ENCODE measurements at regions not wholly inside any gene's neighbourhood (a gene's known extent, or its start where the extent isn't known, plus 50 kb on each side); places are given as distances from the start of the nearest gene placed in this dataset.
"Not testable (repeated sequence)": the region's sequence is repeated elsewhere in the genome, so short reads cannot be mapped to it uniquely, and the experiment has no call there.

DNA sequence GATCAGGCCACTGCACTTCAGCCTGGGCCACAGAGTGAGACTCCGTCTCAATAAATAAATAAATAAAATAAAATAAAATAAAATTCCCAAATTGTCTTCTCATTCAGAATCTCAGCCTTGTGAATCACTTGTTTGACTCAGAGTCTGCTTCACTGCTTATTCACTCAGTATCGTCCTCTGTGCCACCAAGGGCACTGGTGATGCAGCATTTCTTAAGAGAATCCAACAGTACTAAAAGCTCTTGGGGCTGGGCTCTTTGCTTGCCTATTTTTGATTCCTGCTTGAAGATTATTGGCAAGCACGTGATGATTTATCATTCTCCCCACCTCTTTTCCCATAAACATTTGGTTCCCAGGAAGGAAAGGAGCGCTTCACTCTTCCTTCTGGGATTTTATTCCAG is 54.8 kb upstream of the HMGB1 start:
- no peak for TF ChIP-seq FOXA1 (IDR thresholded peaks at IDR 0.05)
- no peak for TF ChIP-seq TARDBP (IDR thresholded peaks at IDR 0.05)
- TF ChIP-seq SUZ12 (IDR thresholded peaks at IDR 0.05), result no peak
- no peak for TF ChIP-seq SP1 (IDR thresholded peaks at IDR 0.05)
- TF ChIP-seq HDGF (IDR thresholded peaks at IDR 0.05; ENCODE audit: borderline replicate concordance), result no peak
- no peak for TF ChIP-seq FOXK2 (IDR thresholded peaks at IDR 0.05)
- no peak for TF ChIP-seq CTBP1 (IDR thresholded peaks at IDR 0.05; ENCODE audit: borderline replicate concordance)
- TF ChIP-seq ARNT (IDR thresholded peaks at IDR 0.05), result no peak
- no peak for TF ChIP-seq NFRKB (IDR thresholded peaks at IDR 0.05)
- TF ChIP-seq ELF4 (IDR thresholded peaks at IDR 0.05), result no peak
- no peak for TF ChIP-seq L3MBTL2 (conservative IDR thresholded peaks at IDR 0.05)
- TF ChIP-seq, protein P1, sequence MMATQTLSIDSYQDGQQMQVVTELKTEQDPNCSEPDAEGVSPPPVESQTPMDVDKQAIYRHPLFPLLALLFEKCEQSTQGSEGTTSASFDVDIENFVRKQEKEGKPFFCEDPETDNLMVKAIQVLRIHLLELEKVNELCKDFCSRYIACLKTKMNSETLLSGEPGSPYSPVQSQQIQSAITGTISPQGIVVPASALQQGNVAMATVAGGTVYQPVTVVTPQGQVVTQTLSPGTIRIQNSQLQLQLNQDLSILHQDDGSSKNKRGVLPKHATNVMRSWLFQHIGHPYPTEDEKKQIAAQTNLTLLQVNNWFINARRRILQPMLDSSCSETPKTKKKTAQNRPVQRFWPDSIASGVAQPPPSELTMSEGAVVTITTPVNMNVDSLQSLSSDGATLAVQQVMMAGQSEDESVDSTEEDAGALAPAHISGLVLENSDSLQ (IDR thresholded peaks at IDR 0.05), result no peak
- no peak for TF ChIP-seq ZNF384 (IDR thresholded peaks at IDR 0.05)
- TF ChIP-seq LEF1 (IDR thresholded peaks at IDR 0.05; ENCODE audit: borderline replicate concordance), result no peak
- no peak for TF ChIP-seq BHLHE40 (IDR thresholded peaks at IDR 0.05; ENCODE audit: borderline replicate concordance)
- CTCF ChIA-PET, result no interaction called here
- POLR2A ChIA-PET, result no interaction called here
- DNase-seq (ENCODE audit: extremely low spot score), result no peak

DNA sequence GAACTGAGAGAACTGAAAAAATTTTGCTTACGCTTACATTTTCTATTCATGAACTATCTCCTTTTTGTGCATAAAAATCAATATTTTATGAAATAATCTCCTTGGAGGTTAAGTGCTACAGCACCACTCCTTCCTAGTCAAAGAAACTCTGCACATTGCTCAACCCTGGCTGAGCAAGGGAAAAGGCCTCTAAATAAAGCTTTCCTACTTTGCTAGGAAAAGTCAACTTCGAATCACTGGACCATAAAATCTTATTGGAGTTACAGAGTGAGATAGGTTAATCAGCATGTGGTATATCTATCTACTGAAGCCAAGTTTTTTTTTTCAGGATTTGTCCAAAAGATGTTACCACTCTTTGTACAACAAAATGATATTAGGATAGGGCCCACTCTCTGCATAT is 57.5 kb upstream of the HMGB1 start:
- CTCF ChIA-PET, result interaction anchor here (0.6 kb wide), 1 partner anchor 612 kb away, joined by 6 read pairs; no protein-coding TSS in a partner anchor
- no peak for DNase-seq (ENCODE audit: extremely low spot score)
- POLR2A ChIA-PET, result no interaction called here
- no peak for TF ChIP-seq LEF1 (IDR thresholded peaks at IDR 0.05; ENCODE audit: borderline replicate concordance)
- TF ChIP-seq, protein P1 (IDR thresholded peaks at IDR 0.05), result no peak
- TF ChIP-seq HDGF (IDR thresholded peaks at IDR 0.05; ENCODE audit: borderline replicate concordance), result no peak
- no peak for TF ChIP-seq NFRKB (IDR thresholded peaks at IDR 0.05)
- no peak for TF ChIP-seq ELF4 (IDR thresholded peaks at IDR 0.05)
- no peak for TF ChIP-seq FOXK2 (IDR thresholded peaks at IDR 0.05)
- TF ChIP-seq L3MBTL2 (conservative IDR thresholded peaks at IDR 0.05), result no peak
- TF ChIP-seq CTBP1 (IDR thresholded peaks at IDR 0.05; ENCODE audit: borderline replicate concordance), result no peak
- no peak for TF ChIP-seq ARNT (IDR thresholded peaks at IDR 0.05)
- TF ChIP-seq SUZ12 (IDR thresholded peaks at IDR 0.05), result no peak
- TF ChIP-seq SP1 (IDR thresholded peaks at IDR 0.05), result no peak
- no peak for TF ChIP-seq BHLHE40 (IDR thresholded peaks at IDR 0.05; ENCODE audit: borderline replicate concordance)
- no peak for TF ChIP-seq TARDBP (IDR thresholded peaks at IDR 0.05)
- TF ChIP-seq ZNF384 (IDR thresholded peaks at IDR 0.05), result no peak
- TF ChIP-seq FOXA1 (IDR thresholded peaks at IDR 0.05), result no peak
- no peak for TF ChIP-seq FOXM1 (IDR thresholded peaks at IDR 0.05; ENCODE audit: borderline replicate concordance)

DNA sequence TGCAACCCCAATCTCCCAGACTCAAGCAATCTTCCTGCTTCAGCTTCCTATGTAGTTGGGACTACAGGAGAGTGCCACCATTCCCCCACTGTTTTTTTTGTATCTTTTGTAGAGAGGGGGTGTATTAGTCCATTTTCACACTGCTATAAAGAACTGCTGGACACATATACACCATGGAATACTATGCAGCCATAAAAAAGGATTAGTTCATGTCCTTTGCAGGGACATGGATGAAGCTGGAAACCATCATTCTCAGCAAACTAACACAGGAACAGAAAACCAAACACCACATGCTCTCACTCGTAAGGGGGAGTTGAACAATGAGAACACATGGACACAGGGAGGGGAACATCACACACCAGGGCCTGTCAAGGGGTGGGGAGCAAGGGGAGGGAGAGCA is 58.1 kb upstream of the HMGB1 start:
- DNase-seq (ENCODE audit: extremely low spot score); CTCF ChIA-PET; POLR2A ChIA-PET: not testable (repeated sequence)

DNA sequence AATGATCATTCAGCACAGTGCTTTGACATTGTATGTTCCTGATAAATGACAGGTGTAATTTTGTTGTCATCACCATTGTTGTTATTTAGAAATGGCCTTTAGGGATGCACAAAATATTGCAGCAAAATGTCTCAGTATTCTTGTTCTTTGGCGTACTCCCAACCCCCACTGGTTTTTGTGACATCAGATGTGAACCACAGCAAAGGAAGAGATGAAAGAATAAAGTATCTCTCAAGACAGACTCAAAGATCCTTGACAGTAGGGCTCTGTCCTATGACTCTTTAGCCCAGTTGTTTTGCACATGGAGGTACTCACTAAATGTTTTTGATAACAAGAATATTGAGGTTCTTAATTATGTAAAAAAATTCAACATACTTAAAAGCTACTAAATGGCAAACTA is 59.5 kb upstream of the HMGB1 start:
- POLR2A ChIA-PET; DNase-seq (ENCODE audit: extremely low spot score); CTCF ChIA-PET: not testable (repeated sequence)

DNA sequence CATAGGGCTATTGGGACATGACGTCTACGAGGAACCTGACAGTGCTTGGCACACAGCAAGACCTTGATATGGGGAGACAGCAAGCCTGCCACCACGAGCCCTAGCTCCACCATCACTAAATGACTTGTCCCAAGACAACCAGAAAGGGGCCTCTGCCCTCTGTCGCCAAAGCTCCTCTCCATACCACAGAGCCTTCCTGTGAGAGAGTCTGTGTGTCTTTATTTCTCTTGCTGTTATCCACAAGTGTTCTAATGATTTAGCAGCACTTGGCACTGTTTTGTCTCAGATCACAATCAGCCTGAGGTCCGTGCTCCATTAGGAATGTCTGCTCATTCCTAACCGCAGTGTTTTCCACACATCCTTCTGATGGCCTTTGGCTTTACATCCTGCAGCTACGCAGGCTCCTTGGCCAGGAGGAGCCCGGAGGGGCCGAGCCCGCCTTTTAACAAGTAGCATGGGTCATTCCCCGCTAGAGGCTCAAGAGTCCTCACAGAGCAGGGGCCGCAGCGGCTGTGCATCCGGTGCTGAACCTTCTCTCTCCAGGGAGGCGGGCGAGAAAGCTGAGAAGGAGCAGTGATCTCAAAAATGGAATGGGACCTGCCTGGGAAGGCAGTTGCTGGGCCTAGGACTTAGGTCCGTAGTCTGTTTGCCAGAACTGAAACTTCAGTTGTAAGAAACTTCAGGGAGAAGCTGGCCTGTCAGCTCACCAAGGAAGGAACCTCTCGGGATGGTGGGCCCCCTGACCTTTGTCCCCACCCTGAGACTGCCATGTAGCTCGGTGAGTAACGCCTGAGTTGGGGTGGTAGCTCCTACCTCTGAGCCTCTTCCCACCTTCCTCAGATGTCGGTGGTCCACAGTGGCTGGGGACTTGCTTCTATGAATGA is 61.1 kb upstream of the HMGB1 start:
- ChIA-PET POLR2A (interaction anchor here (0.5 kb wide), 1 partner anchor 303 kb away, joined by 3 read pairs; no protein-coding TSS in a partner anchor), CTCF (no interaction called here)
- TF ChIP-seq CTBP1 (IDR thresholded peaks at IDR 0.05; ENCODE audit: borderline replicate concordance), result no peak
- TF ChIP-seq SUZ12 (IDR thresholded peaks at IDR 0.05), result no peak
- TF ChIP-seq ELF4 (IDR thresholded peaks at IDR 0.05), result no peak
- no peak for TF ChIP-seq ARNT (IDR thresholded peaks at IDR 0.05)
- no peak for TF ChIP-seq BHLHE40 (IDR thresholded peaks at IDR 0.05; ENCODE audit: borderline replicate concordance)
- TF ChIP-seq ZNF384 (IDR thresholded peaks at IDR 0.05), result no peak
- no peak for TF ChIP-seq L3MBTL2 (conservative IDR thresholded peaks at IDR 0.05)
- TF ChIP-seq, protein P1 (IDR thresholded peaks at IDR 0.05), result no peak
- no peak for TF ChIP-seq FOXK2 (IDR thresholded peaks at IDR 0.05)
- no peak for TF ChIP-seq NFRKB (IDR thresholded peaks at IDR 0.05)
- no peak for TF ChIP-seq FOXA1 (IDR thresholded peaks at IDR 0.05)
- TF ChIP-seq TARDBP (IDR thresholded peaks at IDR 0.05), result no peak
- TF ChIP-seq HDGF (IDR thresholded peaks at IDR 0.05; ENCODE audit: borderline replicate concordance), result no peak
- no peak for TF ChIP-seq LEF1 (IDR thresholded peaks at IDR 0.05; ENCODE audit: borderline replicate concordance)
- TF ChIP-seq SP1 (IDR thresholded peaks at IDR 0.05), result no peak
- DNase-seq (ENCODE audit: extremely low spot score), result no peak

DNA sequence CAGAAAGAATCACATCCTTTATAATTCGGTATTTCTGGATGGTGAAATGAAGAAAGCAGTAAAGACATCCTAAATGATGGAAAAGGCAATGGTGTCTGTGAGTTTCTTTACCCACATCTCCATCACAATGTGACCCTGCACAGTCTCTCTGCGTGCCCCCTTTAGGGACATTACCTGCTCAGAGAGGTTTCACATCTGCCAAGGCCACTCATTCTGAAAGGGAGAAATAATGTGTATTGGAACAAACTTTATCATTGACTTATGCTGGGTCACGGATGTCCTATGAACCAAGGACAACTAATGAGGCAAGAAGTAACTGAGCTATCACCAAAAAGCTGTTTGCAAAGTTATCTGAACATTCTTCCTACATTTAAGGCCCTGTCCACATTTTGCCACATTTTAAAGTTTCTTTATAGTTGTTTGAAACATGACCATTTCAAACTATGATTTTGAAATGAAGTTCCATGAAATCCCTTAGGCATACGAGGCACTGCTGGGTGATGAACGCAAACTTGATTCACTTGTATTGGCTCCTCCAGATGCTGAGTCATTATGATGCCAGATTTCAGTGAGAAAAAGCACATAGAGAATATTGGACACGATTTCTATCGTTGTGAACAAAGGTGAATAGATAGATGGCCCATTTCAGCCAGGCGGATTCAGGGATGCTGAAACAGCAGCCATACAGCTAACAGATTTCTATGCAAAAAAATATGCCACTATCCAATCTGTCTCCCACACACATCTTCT is 63.5 kb upstream of the HMGB1 start:
- DNase-seq (ENCODE audit: extremely low spot score), result no peak
- ChIA-PET POLR2A (no interaction called here), CTCF (no interaction called here)
- TF ChIP-seq FOXK2 (IDR thresholded peaks at IDR 0.05) (no peak), L3MBTL2 (conservative IDR thresholded peaks at IDR 0.05) (no peak), BHLHE40 (IDR thresholded peaks at IDR 0.05; ENCODE audit: borderline replicate concordance) (no peak), CTBP1 (IDR thresholded peaks at IDR 0.05; ENCODE audit: borderline replicate concordance) (no peak), TARDBP (IDR thresholded peaks at IDR 0.05) (no peak), ZNF384 (IDR thresholded peaks at IDR 0.05) (no peak), FOXM1 (IDR thresholded peaks at IDR 0.05; ENCODE audit: borderline replicate concordance) (no peak), FOXA1 (IDR thresholded peaks at IDR 0.05) (no peak), HDGF (IDR thresholded peaks at IDR 0.05; ENCODE audit: borderline replicate concordance) (no peak), ELF4 (IDR thresholded peaks at IDR 0.05) (no peak), SUZ12 (IDR thresholded peaks at IDR 0.05) (no peak), NFRKB (IDR thresholded peaks at IDR 0.05) (no peak), SP1 (IDR thresholded peaks at IDR 0.05) (no peak), LEF1 (IDR thresholded peaks at IDR 0.05; ENCODE audit: borderline replicate concordance) (no peak), ARNT (IDR thresholded peaks at IDR 0.05) (no peak)
- TF ChIP-seq, protein P1 (IDR thresholded peaks at IDR 0.05), result no peak

Measured in HEK293T (cell line).